ENCODE measurements at regions not wholly inside any gene's neighbourhood (a gene's known extent, or its start where the extent isn't known, plus 50 kb on each side); places are given as distances from the start of the nearest gene placed in this dataset.
A peak's percentile ranks its signal among the peaks of the same experiment; 100 is the strongest.

DNA sequence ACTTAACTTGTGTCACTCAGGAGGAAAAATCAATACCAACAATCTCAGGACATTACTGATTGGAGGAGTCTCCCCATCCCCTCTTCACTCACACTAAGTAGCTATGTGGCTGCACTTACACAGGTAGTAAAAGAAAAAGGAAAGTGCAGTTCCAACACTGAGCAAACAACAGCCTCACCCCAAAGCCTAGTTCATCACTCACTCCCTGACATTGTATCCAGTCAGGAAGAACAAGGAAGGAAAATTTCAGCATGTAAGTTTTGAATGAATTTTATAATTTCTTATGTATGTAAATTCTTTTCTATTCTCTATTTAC, 273.4 kb downstream of the IGSF11 start:
- H3K27me3 Mint-ChIP-seq (ENCODE audit: insufficient read depth, low read depth, poor library complexity): peaks cover 1% of the 10 kb centered on the region
- H3K4me1 ChIP-seq (ENCODE audit: insufficient read depth): peaks cover 45% of the 10 kb centered on the region
- DNase-seq (ENCODE audit: low spot score) (no peak), ATAC-seq (peak; percentile 66)
- H3K4me2 ChIP-seq: peak overlapping the region; percentile 32; the same call in 1 of the 2 replicates
- H3K4me3 ChIP-seq: no peak overlapping the region
- no peak overlapping the region for H3K4me3 Mint-ChIP-seq
- H3K36me3 ChIP-seq (ENCODE audit: insufficient read depth): no peaks in the 10 kb centered on the region
- H4K20me1 ChIP-seq (replicated peaks; ENCODE audit: insufficient read depth): no peaks in the 10 kb centered on the region
- 0 out of 2 replicates have a peak overlapping the region, but pooled peaks have one; percentile 47 for H3K27ac Mint-ChIP-seq
- H3K27me3 ChIP-seq (ENCODE audit: insufficient read depth): no peaks in the 10 kb centered on the region
- H3F3A ChIP-seq (replicated peaks; ENCODE audit: low read depth): 0 out of 2 replicates have a peak, but pooled peaks cover 6% of the 10 kb centered on the region
- H3K27ac ChIP-seq (ENCODE audit: low read depth): peak overlapping the region; percentile 47; the same call in 1 of the 2 replicates
- no peaks in the 10 kb centered on the region for H3K9me3 Mint-ChIP-seq
- H3K36me3 Mint-ChIP-seq (ENCODE audit: low read depth): no peaks in the 10 kb centered on the region
- H3K4me1 Mint-ChIP-seq: peaks cover 34% of the 10 kb centered on the region
- H3K79me2 ChIP-seq (replicated peaks; ENCODE audit: insufficient read depth): no peaks in the 10 kb centered on the region
- no peak overlapping the region for H2AFZ ChIP-seq
- no peaks in the 10 kb centered on the region; the same call in 1 of the 2 replicates for H3K9me2 ChIP-seq (ENCODE audit: insufficient read depth)
- TF ChIP-seq EZH2 (IDR thresholded peaks at IDR 0.05; ENCODE audit: low read depth, unreplicated experiment) (no peak), ZNF114 (CRISPR knock-in tag; IDR thresholded peaks at IDR 0.05) (no peak), ZNF331 (CRISPR knock-in tag; IDR thresholded peaks at IDR 0.05; ENCODE audit: low read depth) (no peak), CREB1 (CRISPR knock-in tag; IDR thresholded peaks at IDR 0.05; ENCODE audit: low read depth) (no peak), NANOG (IDR thresholded peaks at IDR 0.05; ENCODE audit: borderline replicate concordance) (no peak), JUNB (IDR thresholded peaks at IDR 0.05; ENCODE audit: unreplicated experiment) (no peak)
- TF ChIP-seq, protein P1, sequence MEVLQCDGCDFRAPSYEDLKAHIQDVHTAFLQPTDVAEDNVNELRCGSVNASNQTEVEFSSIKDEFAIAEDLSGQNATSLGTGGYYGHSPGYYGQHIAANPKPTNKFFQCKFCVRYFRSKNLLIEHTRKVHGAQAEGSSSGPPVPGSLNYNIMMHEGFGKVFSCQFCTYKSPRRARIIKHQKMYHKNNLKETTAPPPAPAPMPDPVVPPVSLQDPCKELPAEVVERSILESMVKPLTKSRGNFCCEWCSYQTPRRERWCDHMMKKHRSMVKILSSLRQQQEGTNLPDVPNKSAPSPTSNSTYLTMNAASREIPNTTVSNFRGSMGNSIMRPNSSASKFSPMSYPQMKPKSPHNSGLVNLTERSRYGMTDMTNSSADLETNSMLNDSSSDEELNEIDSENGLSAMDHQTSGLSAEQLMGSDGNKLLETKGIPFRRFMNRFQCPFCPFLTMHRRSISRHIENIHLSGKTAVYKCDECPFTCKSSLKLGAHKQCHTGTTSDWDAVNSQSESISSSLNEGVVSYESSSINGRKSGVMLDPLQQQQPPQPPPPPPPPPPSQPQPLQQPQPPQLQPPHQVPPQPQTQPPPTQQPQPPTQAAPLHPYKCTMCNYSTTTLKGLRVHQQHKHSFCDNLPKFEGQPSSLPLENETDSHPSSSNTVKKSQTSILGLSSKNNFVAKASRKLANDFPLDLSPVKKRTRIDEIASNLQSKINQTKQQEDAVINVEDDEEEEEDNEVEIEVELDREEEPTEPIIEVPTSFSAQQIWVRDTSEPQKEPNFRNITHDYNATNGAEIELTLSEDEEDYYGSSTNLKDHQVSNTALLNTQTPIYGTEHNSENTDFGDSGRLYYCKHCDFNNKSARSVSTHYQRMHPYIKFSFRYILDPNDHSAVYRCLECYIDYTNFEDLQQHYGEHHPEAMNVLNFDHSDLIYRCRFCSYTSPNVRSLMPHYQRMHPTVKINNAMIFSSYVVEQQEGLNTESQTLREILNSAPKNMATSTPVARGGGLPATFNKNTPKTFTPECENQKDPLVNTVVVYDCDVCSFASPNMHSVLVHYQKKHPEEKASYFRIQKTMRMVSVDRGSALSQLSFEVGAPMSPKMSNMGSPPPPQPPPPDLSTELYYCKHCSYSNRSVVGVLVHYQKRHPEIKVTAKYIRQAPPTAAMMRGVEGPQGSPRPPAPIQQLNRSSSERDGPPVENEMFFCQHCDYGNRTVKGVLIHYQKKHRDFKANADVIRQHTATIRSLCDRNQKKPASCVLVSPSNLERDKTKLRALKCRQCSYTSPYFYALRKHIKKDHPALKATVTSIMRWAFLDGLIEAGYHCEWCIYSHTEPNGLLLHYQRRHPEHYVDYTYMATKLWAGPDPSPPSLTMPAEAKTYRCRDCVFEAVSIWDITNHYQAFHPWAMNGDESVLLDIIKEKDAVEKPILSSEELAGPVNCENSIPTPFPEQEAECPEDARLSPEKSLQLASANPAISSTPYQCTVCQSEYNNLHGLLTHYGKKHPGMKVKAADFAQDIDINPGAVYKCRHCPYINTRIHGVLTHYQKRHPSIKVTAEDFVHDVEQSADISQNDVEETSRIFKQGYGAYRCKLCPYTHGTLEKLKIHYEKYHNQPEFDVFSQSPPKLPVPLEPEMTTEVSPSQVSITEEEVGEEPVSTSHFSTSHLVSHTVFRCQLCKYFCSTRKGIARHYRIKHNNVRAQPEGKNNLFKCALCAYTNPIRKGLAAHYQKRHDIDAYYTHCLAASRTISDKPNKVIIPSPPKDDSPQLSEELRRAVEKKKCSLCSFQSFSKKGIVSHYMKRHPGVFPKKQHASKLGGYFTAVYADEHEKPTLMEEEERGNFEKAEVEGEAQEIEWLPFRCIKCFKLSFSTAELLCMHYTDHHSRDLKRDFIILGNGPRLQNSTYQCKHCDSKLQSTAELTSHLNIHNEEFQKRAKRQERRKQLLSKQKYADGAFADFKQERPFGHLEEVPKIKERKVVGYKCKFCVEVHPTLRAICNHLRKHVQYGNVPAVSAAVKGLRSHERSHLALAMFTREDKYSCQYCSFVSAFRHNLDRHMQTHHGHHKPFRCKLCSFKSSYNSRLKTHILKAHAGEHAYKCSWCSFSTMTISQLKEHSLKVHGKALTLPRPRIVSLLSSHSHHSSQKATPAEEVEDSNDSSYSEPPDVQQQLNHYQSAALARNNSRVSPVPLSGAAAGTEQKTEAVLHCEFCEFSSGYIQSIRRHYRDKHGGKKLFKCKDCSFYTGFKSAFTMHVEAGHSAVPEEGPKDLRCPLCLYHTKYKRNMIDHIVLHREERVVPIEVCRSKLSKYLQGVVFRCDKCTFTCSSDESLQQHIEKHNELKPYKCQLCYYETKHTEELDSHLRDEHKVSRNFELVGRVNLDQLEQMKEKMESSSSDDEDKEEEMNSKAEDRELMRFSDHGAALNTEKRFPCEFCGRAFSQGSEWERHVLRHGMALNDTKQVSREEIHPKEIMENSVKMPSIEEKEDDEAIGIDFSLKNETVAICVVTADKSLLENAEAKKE (CRISPR knock-in tag; IDR thresholded peaks at IDR 0.05): no peak
- TF ChIP-seq, protein P2, sequence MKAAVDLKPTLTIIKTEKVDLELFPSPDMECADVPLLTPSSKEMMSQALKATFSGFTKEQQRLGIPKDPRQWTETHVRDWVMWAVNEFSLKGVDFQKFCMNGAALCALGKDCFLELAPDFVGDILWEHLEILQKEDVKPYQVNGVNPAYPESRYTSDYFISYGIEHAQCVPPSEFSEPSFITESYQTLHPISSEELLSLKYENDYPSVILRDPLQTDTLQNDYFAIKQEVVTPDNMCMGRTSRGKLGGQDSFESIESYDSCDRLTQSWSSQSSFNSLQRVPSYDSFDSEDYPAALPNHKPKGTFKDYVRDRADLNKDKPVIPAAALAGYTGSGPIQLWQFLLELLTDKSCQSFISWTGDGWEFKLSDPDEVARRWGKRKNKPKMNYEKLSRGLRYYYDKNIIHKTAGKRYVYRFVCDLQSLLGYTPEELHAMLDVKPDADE (IDR thresholded peaks at IDR 0.05): no peak
- TF ChIP-seq, protein P3, sequence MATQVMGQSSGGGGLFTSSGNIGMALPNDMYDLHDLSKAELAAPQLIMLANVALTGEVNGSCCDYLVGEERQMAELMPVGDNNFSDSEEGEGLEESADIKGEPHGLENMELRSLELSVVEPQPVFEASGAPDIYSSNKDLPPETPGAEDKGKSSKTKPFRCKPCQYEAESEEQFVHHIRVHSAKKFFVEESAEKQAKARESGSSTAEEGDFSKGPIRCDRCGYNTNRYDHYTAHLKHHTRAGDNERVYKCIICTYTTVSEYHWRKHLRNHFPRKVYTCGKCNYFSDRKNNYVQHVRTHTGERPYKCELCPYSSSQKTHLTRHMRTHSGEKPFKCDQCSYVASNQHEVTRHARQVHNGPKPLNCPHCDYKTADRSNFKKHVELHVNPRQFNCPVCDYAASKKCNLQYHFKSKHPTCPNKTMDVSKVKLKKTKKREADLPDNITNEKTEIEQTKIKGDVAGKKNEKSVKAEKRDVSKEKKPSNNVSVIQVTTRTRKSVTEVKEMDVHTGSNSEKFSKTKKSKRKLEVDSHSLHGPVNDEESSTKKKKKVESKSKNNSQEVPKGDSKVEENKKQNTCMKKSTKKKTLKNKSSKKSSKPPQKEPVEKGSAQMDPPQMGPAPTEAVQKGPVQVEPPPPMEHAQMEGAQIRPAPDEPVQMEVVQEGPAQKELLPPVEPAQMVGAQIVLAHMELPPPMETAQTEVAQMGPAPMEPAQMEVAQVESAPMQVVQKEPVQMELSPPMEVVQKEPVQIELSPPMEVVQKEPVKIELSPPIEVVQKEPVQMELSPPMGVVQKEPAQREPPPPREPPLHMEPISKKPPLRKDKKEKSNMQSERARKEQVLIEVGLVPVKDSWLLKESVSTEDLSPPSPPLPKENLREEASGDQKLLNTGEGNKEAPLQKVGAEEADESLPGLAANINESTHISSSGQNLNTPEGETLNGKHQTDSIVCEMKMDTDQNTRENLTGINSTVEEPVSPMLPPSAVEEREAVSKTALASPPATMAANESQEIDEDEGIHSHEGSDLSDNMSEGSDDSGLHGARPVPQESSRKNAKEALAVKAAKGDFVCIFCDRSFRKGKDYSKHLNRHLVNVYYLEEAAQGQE (IDR thresholded peaks at IDR 0.05; ENCODE audit: unreplicated experiment): no peak

Data from GM23338 (cell line).